Smooth muscle cell (in vitro differentiated cells): ENCODE measurements at regions not wholly inside any gene's neighbourhood (a gene's known extent, or its start where the extent isn't known, plus 50 kb on each side); places are given as distances from the start of the nearest gene placed in this dataset.
"Not testable (repeated sequence)": the region's sequence is repeated elsewhere in the genome, so short reads cannot be mapped to it uniquely, and the experiment has no call there.

Experiments used
- DNase-seq: peaks from one replicate; lab custom pipeline; 2025; ENCODE audit not compliant: unreplicated experiment; lab: John Stamatoyannopoulos, UW
- H2AFZ ChIP-seq: fragments of 200-600 bp; sonication (generic); 2 replicates; pipeline ENCODE4 v1.6.0; 2016; ENCODE audit warnings: antibody characterized with exemption, low read depth, mild to moderate bottlenecking
- H3F3A ChIP-seq: fragments of 200-600 bp; sonication (generic); 2 replicates; pipeline ENCODE4 v1.6.0; 2017; ENCODE audit warnings: antibody characterized with exemption, low read depth
- H3K27ac ChIP-seq: fragments of 200-600 bp; sonication (generic); 2 replicates; pipeline ENCODE4 v1.5.1; 2016; ENCODE audit warnings: low read depth, mild to moderate bottlenecking
- H3K27me3 ChIP-seq: fragments of 200-600 bp; sonication (generic); 2 replicates; pipeline ENCODE4 v1.6.1; 2016; ENCODE audit warnings: low read depth, mild to moderate bottlenecking
- H3K36me3 ChIP-seq: fragments of 200-600 bp; sonication (generic); 2 replicates; pipeline ENCODE4 v1.5.1; 2016; ENCODE audit warnings: low read depth
- H3K4me1 ChIP-seq: fragments of 200-600 bp; sonication (generic); 2 replicates; pipeline ENCODE4 v1.5.1; 2016; ENCODE audit warnings: low read depth
- H3K4me2 ChIP-seq: fragments of 200-600 bp; sonication (generic); 2 replicates; pipeline ENCODE4 v1.6.0; 2016; ENCODE audit warnings: mild to moderate bottlenecking
- H3K4me3 ChIP-seq: fragments of 200-600 bp; sonication (generic); 2 replicates; pipeline ENCODE4 v1.5.1; 2016; ENCODE audit warnings: mild to moderate bottlenecking
- H3K79me2 ChIP-seq: fragments of 200-600 bp; sonication (generic); 2 replicates; pipeline ENCODE4 v1.6.0; 2016; ENCODE audit warnings: low read depth, mild to moderate bottlenecking
- H3K9ac ChIP-seq: fragments of 200-600 bp; sonication (generic); 2 replicates; pipeline ENCODE4 v1.6.0; 2016; ENCODE audit warnings: low read depth
- H3K9me3 ChIP-seq: fragments of 200-600 bp; sonication (generic); replicated peaks from 2 replicates; pipeline ENCODE4 v1.5.1; 2016; ENCODE audit warnings: low read depth
- H4K20me1 ChIP-seq: fragments of 200-600 bp; sonication (generic); 2 replicates; pipeline ENCODE4 v1.6.0; 2016; ENCODE audit warnings: low read depth
- WGBS: methylation state at CpG from one replicate; pipeline ENCODE4 v1.1.7; 2016; ENCODE audit warnings: low lambda C conversion rate; 5-methylcytosine and 5-hydroxymethylcytosine counted together
- TF ChIP-seq, protein P1 (sequence below): fragments of 200-600 bp; sonication (generic); IDR thresholded peaks from 2 replicates; pipeline ENCODE4 v1.5.1; 2017; ENCODE audit warnings: borderline replicate concordance, mild to moderate bottlenecking, antibody characterized with exemption; ENCODE audit not compliant: insufficient read depth, poor library complexity, severe bottlenecking

DNA sequence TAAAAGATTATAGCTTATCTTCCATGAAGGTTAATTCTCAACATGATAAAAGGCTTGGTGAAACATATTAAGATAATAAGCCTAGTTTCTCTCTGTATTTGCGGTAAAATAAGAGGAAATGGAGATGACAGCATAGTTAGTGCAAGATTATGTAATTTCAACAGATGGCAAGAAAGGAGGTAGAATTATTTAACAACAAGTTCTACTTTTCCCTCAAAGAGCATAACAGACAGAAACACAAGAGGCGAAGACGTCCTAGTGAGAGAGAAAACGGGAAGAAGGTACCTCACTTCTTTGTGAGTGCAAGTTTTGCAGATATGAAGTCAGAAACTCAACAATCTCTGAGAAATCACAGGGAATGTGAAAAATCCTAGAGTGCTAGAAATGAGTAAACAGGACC, 144.8 kb upstream of the ADCY2 start:
- Histone ChIP-seq H3K4me2 (peak overlapping the region; percentile 80), H3K27ac (peak overlapping the region; percentile 63), H3K36me3 (no peaks in the 10 kb centered on the region), H2AFZ (peak overlapping the region; percentile 75), H4K20me1 (no peaks in the 10 kb centered on the region), H3K9me3 (no peaks in the 10 kb centered on the region), H3K79me2 (no peaks in the 10 kb centered on the region), H3F3A (peaks cover 7% of the 10 kb centered on the region), H3K4me1 (peaks cover 15% of the 10 kb centered on the region), H3K27me3 (peaks cover 4% of the 10 kb centered on the region), H3K9ac (peak overlapping the region; percentile 4), H3K4me3 (peak overlapping the region; percentile 19)
- 59% methylated on average over 4 of the region's 4 CpGs for WGBS
- TF ChIP-seq, protein P1, sequence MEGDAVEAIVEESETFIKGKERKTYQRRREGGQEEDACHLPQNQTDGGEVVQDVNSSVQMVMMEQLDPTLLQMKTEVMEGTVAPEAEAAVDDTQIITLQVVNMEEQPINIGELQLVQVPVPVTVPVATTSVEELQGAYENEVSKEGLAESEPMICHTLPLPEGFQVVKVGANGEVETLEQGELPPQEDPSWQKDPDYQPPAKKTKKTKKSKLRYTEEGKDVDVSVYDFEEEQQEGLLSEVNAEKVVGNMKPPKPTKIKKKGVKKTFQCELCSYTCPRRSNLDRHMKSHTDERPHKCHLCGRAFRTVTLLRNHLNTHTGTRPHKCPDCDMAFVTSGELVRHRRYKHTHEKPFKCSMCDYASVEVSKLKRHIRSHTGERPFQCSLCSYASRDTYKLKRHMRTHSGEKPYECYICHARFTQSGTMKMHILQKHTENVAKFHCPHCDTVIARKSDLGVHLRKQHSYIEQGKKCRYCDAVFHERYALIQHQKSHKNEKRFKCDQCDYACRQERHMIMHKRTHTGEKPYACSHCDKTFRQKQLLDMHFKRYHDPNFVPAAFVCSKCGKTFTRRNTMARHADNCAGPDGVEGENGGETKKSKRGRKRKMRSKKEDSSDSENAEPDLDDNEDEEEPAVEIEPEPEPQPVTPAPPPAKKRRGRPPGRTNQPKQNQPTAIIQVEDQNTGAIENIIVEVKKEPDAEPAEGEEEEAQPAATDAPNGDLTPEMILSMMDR, result no peak
- no peak for DNase-seq

DNA sequence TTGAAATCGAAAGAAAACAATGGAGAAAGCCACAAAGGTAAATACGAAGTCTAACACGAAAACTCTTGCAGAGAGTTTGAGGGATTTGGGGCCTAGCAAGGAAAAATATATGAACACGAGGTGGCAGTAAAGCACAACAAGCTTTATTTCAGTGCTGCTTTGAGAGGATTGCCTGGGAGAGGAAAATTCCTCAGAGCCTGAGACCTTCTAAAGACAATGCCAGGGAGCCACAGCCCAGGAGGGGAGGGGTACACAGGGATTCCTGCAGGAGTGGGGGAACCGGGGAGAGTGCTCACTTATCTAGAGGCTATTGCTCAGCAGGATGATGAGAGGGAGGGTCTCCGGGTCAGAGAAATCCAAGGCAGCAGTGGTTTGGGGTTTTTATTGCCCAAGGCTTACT, 134.9 kb upstream of the ADCY2 start:
- DNase-seq, result no peak
- Histone ChIP-seq H3K4me2 (no peak overlapping the region), H3K4me3 (no peak overlapping the region), H4K20me1 (no peaks in the 10 kb centered on the region), H3K4me1 (no peaks in the 10 kb centered on the region), H2AFZ (peak overlapping the region; percentile 66), H3K36me3 (no peaks in the 10 kb centered on the region), H3K27ac (no peak overlapping the region), H3K9ac (no peak overlapping the region), H3K9me3 (no peaks in the 10 kb centered on the region), H3K79me2 (no peaks in the 10 kb centered on the region), H3K27me3 (no peaks in the 10 kb centered on the region), H3F3A (no peaks in the 10 kb centered on the region)
- TF ChIP-seq, protein P1, result peak; percentile 68
- 22% methylated on average over 6 of the region's 6 CpGs for WGBS

DNA sequence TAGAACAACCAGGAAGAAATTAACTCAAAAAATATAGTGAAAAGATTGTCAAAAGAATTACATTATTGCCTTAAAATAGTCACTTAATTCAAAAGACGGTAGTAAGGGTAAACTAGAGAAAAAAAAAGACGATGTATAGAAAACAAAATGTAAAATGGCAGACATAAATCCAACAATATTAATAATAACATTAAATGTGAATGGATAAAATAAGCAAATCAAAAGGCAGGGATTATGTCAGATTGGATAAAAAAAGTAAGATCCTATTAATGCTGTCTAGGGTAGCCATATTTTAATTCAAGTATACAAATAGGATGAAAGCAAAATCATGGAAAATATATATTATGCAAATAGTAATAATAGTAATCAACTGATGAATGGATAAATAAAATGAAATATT, 134.0 kb upstream of the ADCY2 start:
- H3K4me1 ChIP-seq, result no peaks in the 10 kb centered on the region
- no peaks in the 10 kb centered on the region for H4K20me1 ChIP-seq
- no peaks in the 10 kb centered on the region for H3K79me2 ChIP-seq
- H3K9me3 ChIP-seq, result no peaks in the 10 kb centered on the region
- no peak for DNase-seq
- no peak overlapping the region for H2AFZ ChIP-seq
- H3K9ac ChIP-seq, result no peak overlapping the region
- H3F3A ChIP-seq, result no peaks in the 10 kb centered on the region
- no peak overlapping the region for H3K27ac ChIP-seq
- H3K4me2 ChIP-seq, result no peak overlapping the region
- no peaks in the 10 kb centered on the region for H3K27me3 ChIP-seq
- TF ChIP-seq, protein P1, result no peak
- H3K4me3 ChIP-seq, result no peak overlapping the region
- H3K36me3 ChIP-seq, result no peaks in the 10 kb centered on the region
- 87% methylated on average over 2 of the region's 2 CpGs for WGBS

DNA sequence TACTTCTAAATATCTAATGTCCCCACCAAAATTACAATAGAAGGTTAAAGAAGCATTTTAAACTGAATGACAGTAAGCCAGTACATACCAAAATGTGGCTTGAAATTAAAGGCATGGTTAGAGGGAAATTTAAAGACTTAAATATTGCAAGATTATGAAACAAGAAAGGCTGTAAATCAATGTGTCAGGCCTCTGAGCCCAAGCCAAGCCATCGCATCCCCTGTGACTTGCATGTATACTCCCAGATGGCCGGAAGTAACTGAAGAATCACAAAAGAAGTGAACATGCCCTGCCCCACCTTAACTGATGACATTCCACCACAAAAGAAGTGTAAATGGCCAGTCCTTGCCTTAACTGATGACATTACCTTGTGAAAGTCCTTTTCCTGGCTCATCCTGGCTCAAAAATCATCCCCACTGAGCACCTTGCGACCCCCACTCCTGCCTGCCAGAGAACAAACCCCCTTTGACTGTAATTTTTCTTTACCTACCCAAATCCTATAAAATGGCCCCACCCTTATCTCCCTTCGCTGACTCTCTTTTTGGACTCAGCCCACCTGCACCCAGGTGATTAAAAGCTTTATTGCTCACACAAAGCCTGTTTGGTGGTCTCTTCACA, 132.4 kb upstream of the ADCY2 start:
- not testable (repeated sequence) for H3K4me2 ChIP-seq, H3K36me3 ChIP-seq, H3F3A ChIP-seq, H3K27me3 ChIP-seq, H4K20me1 ChIP-seq, H3K27ac ChIP-seq, H2AFZ ChIP-seq, H3K9me3 ChIP-seq, H3K79me2 ChIP-seq, H3K4me1 ChIP-seq, H3K4me3 ChIP-seq, DNase-seq, H3K9ac ChIP-seq
- 89% methylated on average over 4 of the region's 4 CpGs for WGBS

DNA sequence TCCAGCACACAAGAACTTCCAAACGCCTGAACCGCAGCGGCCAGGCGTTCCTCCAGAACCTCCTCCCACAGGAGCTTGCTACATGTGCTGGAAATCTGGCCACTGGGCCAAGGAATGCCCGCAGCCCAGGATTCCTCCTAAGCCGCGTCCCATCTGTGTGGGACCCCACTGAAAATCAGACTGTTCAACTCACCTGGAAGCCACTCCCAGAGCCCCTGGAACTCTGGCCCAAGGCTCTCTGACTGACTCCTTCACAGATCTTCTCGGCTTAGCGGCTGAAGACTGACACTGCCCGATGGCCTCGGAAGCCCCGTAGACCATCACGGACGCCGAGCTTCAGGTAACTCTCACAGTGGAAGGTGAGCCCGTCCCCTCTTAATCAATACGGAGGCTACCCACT, 130.2 kb upstream of the ADCY2 start:
- H3K9ac ChIP-seq, H3F3A ChIP-seq, H4K20me1 ChIP-seq, H3K27ac ChIP-seq, H2AFZ ChIP-seq, H3K27me3 ChIP-seq, H3K4me1 ChIP-seq, DNase-seq, H3K4me3 ChIP-seq, H3K4me2 ChIP-seq, H3K79me2 ChIP-seq, H3K9me3 ChIP-seq, H3K36me3 ChIP-seq: not testable (repeated sequence)
- WGBS, result 87% methylated on average over 17 of the region's 17 CpGs

DNA sequence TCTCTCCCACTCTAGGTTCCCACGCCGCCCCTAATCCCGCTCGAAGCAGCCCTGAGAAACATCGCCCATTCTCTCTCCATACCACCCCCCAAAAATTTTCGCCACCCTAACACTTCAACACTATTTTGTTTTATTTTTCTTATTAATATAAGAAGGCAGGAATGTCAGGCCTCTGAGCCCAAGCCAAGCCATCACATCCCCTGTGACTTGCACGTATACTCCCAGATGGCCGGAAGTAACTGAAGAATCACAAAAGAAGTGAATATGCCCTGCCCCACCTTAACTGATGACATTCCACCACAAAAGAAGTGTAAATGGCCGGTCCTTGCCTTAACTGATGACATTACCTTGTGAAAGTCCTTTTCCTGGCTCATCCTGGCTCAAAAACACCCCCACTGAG, 127.2 kb upstream of the ADCY2 start:
- not testable (repeated sequence) for H3K4me2 ChIP-seq, H3K27me3 ChIP-seq, H3K4me1 ChIP-seq, H4K20me1 ChIP-seq, H3F3A ChIP-seq, H3K9me3 ChIP-seq, H3K36me3 ChIP-seq, DNase-seq, H3K4me3 ChIP-seq, H3K27ac ChIP-seq, H3K79me2 ChIP-seq, H2AFZ ChIP-seq, H3K9ac ChIP-seq
- 46% methylated on average over 5 of the region's 9 CpGs for WGBS
